Glutamatergic neuron (in vitro differentiated cells): ENCODE measurements at regions not wholly inside any gene's neighbourhood (a gene's known extent, or its start where the extent isn't known, plus 50 kb on each side); places are given as distances from the start of the nearest gene placed in this dataset.
"Not testable (repeated sequence)": the region's sequence is repeated elsewhere in the genome, so short reads cannot be mapped to it uniquely, and the experiment has no call there.

Source experiments
- DNase-seq: peaks from one replicate; pipeline ENCODE4 v3.0.0; 2022
- H3K27ac Mint-ChIP-seq: one replicate; pipeline ENCODE4 v1.8.0; 2020; ENCODE audit warnings: mild to moderate bottlenecking, mixed read lengths, inconsistent platforms; ENCODE audit not compliant: unreplicated experiment
- H3K27me3 Mint-ChIP-seq: one replicate; pipeline ENCODE4 v1.8.0; 2020; ENCODE audit warnings: mild to moderate bottlenecking, moderate library complexity, mixed read lengths, inconsistent platforms; ENCODE audit not compliant: unreplicated experiment
- H3K36me3 Mint-ChIP-seq: one replicate; pipeline ENCODE4 v1.8.0; 2020; ENCODE audit warnings: mild to moderate bottlenecking, mixed read lengths, inconsistent platforms; ENCODE audit not compliant: unreplicated experiment
- H3K4me1 Mint-ChIP-seq: one replicate; pipeline ENCODE4 v1.8.0; 2020; ENCODE audit warnings: mild to moderate bottlenecking, low read depth, mixed read lengths, inconsistent platforms; ENCODE audit not compliant: unreplicated experiment
- H3K4me3 Mint-ChIP-seq: one replicate; pipeline ENCODE4 v1.8.0; 2020; ENCODE audit warnings: mild to moderate bottlenecking, mixed read lengths, inconsistent platforms; ENCODE audit not compliant: unreplicated experiment
- H3K9me3 Mint-ChIP-seq: one replicate; pipeline ENCODE4 v1.8.0; 2020; ENCODE audit warnings: mild to moderate bottlenecking, moderate library complexity, mixed read lengths, inconsistent platforms; ENCODE audit not compliant: unreplicated experiment
- TF ChIP-seq, protein P1 (sequence below): fragments of 200-600 bp; sonication (generic); IDR thresholded peaks from one replicate; pipeline ENCODE4 v1.5.0; 2021; ENCODE audit not compliant: partially characterized antibody, unreplicated experiment

DNA sequence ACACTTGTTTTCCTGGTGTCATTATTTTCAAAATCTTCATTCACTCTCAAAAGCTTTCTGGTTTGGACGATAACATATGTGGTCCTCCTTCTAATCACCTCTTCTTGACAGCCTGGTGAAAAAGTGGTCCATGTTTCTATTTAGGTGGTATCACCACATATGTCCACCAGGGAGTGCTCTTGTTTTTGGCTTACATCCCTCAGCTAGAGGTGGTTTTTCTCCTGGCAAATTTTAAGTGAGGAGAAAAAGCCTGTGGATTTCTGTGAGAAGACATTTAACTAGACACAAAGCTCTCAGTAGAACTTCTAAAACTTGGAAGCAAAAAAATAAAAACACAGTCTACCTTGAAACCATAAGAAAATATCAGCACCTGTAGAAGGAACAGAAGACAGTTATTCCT is 58.0 kb upstream of the FRMPD4 start:
- Mint-ChIP-seq H3K4me1 (no peaks in the 10 kb centered on the region), H3K27ac (no peak overlapping the region), H3K4me3 (no peak overlapping the region), H3K27me3 (no peaks in the 10 kb centered on the region), H3K36me3 (peaks cover 7% of the 10 kb centered on the region), H3K9me3 (peaks cover 3% of the 10 kb centered on the region)
- TF ChIP-seq, protein P1, sequence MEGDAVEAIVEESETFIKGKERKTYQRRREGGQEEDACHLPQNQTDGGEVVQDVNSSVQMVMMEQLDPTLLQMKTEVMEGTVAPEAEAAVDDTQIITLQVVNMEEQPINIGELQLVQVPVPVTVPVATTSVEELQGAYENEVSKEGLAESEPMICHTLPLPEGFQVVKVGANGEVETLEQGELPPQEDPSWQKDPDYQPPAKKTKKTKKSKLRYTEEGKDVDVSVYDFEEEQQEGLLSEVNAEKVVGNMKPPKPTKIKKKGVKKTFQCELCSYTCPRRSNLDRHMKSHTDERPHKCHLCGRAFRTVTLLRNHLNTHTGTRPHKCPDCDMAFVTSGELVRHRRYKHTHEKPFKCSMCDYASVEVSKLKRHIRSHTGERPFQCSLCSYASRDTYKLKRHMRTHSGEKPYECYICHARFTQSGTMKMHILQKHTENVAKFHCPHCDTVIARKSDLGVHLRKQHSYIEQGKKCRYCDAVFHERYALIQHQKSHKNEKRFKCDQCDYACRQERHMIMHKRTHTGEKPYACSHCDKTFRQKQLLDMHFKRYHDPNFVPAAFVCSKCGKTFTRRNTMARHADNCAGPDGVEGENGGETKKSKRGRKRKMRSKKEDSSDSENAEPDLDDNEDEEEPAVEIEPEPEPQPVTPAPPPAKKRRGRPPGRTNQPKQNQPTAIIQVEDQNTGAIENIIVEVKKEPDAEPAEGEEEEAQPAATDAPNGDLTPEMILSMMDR: peak; percentile 56
- no peak for DNase-seq

DNA sequence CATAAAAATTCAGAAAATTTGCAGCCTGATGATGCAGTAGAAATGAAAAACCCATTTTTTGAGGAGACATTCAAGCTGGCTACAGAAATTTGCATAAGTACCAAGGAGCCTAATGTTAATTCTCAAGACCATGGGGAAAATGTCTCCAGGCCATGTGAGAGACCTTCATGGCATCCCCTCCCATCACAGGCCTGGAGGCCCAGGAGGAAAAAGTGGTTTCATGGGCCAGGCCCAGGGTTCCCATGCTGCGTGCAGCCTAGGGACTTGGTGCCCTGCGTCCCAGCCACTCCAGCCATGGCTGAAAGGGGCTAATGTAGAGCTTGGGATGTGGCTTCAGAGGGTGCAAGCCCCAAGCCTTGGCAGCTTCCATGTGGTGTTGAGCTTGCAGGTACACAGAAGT is 55.3 kb upstream of the FRMPD4 start:
- DNase-seq, H3K4me1 Mint-ChIP-seq, H3K27me3 Mint-ChIP-seq, H3K27ac Mint-ChIP-seq, H3K4me3 Mint-ChIP-seq, H3K9me3 Mint-ChIP-seq, H3K36me3 Mint-ChIP-seq: not testable (repeated sequence)
